ENCODE measurements at regions not wholly inside any gene's neighbourhood (a gene's known extent, or its start where the extent isn't known, plus 50 kb on each side); places are given as distances from the start of the nearest gene placed in this dataset.

DNA sequence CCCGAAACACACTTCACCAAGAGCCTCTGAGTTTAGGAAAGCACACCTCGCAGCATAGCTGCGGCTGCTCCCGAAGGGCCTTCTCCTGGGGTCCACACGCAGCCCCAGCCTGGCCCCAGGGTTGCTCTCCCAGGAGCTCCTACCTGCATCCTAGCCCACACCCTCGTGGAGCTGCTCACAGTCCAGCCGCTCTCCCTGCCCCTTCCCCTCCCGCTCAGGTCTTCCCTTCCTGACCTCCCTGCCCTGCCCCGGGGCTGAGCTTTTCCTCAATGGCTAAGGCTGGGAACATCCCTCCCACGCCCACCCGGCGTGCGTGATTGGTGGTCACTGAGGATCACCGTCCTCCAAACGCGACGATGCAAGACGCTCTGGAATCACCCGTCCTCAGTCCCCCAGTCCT is 205.8 kb downstream of the FNDC1 start:
- H3K4me3 ChIP-seq (replicated peaks; ENCODE audit: low read depth, low read length), result no peak overlapping the region
- H3K36me3 ChIP-seq (ENCODE audit: control insufficient read depth, insufficient read depth, low read length), result no peaks in the 10 kb centered on the region
- no peak for DNase-seq (ENCODE audit: extremely low read depth, insufficient read length)
- H3K27me3 ChIP-seq (replicated peaks; ENCODE audit: control insufficient read depth, insufficient read depth, low read length), result no peaks in the 10 kb centered on the region; the same call in 1 of the 2 replicates
- TF ChIP-seq, protein P1, sequence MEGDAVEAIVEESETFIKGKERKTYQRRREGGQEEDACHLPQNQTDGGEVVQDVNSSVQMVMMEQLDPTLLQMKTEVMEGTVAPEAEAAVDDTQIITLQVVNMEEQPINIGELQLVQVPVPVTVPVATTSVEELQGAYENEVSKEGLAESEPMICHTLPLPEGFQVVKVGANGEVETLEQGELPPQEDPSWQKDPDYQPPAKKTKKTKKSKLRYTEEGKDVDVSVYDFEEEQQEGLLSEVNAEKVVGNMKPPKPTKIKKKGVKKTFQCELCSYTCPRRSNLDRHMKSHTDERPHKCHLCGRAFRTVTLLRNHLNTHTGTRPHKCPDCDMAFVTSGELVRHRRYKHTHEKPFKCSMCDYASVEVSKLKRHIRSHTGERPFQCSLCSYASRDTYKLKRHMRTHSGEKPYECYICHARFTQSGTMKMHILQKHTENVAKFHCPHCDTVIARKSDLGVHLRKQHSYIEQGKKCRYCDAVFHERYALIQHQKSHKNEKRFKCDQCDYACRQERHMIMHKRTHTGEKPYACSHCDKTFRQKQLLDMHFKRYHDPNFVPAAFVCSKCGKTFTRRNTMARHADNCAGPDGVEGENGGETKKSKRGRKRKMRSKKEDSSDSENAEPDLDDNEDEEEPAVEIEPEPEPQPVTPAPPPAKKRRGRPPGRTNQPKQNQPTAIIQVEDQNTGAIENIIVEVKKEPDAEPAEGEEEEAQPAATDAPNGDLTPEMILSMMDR (IDR thresholded peaks at IDR 0.05; ENCODE audit: insufficient read depth, low read length, poor library complexity, severe bottlenecking), result no peak

DNA sequence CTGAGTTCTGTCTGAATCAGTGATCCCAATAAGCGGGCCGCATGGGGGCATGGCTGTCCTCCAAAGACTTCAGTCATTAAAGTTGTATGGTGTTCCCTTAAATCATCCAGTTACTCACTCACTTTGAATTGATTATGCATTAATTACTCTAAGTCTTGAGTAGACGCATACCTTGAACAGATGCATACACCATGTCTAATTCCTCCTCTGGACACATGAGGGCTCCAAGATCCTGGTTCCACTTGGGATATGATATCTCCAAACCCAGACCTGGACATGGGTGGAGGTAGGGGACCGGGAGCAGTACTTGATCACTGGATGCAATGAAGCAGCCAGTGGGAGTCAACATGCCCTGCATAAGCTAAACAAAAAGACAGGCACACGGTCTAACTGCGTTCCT is 204.5 kb downstream of the FNDC1 start:
- H3K4me3 ChIP-seq (replicated peaks; ENCODE audit: low read depth, low read length), result no peak overlapping the region
- no peak for DNase-seq (ENCODE audit: extremely low read depth, insufficient read length)
- TF ChIP-seq, protein P1 (IDR thresholded peaks at IDR 0.05; ENCODE audit: insufficient read depth, low read length, poor library complexity, severe bottlenecking), result no peak
- no peaks in the 10 kb centered on the region for H3K27me3 ChIP-seq (replicated peaks; ENCODE audit: control insufficient read depth, insufficient read depth, low read length)
- H3K36me3 ChIP-seq (ENCODE audit: control insufficient read depth, insufficient read depth, low read length), result no peaks in the 10 kb centered on the region

DNA sequence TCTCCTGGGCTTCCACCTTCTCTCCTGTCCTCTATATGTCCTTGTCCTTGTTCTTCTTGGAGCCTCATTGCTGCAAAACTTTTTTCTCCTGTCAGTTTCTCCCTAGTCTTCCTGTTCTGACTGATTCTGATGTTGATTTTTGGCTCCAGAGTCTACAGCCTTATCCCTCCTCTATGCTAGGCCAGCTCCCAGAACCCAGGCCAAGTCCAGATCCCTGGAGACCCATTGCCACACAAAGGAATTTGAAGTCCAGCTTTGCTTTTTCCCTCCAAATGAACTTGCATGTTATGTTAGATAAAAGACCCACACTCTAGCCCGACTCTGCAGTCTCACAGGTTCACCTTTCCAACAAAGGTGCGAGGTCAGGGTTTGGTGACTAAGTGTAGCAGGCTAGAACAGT is 203.1 kb downstream of the FNDC1 start:
- no peaks in the 10 kb centered on the region for H3K27me3 ChIP-seq (replicated peaks; ENCODE audit: control insufficient read depth, insufficient read depth, low read length)
- TF ChIP-seq, protein P1 (IDR thresholded peaks at IDR 0.05; ENCODE audit: insufficient read depth, low read length, poor library complexity, severe bottlenecking), result no peak
- no peak overlapping the region for H3K4me3 ChIP-seq (replicated peaks; ENCODE audit: low read depth, low read length)

DNA sequence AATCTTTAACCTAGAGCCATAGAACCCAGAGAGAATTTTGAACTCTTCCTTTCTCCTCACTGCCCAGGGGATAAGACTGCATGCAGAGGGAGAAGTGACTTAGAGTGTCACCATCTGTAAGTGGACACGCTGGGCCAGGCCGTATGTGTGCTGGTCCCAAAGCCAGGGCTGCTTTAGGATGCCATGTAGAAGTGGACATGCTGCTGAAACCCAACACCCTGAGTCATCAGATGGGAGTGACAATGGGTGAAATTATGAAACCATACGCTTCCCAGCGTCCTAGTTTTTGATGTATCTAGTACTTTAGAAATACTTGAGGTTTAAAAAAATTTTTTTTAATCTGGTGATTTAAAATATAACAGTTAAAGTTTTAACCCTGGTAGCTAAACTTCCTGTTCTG is 191.1 kb downstream of the FNDC1 start:
- TF ChIP-seq, protein P1 (IDR thresholded peaks at IDR 0.05; ENCODE audit: insufficient read depth, low read length, poor library complexity, severe bottlenecking), result no peak
- DNase-seq (ENCODE audit: extremely low read depth, insufficient read length), result no peak

More for the DNA sequence above, 203.1 kb downstream of the FNDC1 start:
- H3K36me3 ChIP-seq (ENCODE audit: control insufficient read depth, insufficient read depth, low read length), result no peaks in the 10 kb centered on the region
- DNase-seq (ENCODE audit: extremely low read depth, insufficient read length), result no peak

DNA sequence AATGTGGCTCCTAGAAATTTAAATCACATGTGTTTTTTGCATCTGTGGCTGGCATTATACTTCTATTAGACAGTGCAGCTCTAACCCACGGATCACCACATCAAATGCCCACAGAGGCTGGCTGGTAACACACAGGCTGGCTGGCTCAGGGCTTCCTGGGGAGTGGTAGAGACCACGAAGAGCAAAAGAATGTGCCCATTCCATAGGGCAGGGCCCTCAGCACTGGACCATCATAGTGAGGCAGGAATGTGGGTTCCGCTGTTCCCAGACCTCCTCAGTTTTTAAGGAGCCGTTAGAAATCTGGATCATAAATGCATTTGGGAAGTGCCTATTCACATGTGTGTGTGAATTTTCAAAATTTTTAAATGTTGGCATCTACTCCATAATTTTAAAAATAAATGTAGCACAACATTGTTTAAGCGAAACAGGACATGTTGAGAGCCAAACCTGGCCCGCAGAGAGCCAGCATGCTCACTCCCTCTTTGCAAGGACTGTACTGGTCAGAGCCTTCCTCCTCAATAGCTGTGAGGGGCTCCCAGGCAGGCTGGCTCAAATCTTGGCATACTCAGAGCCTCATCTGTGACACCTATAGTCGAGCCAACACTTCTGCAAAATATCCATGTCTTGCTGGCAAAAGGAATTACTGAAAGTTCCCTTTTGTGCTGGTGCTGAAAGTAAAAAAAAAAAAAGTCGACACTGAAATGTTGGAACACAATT is 190.5 kb downstream of the FNDC1 start:
- H3K36me3 ChIP-seq (ENCODE audit: control insufficient read depth, insufficient read depth, low read length), result no peaks in the 10 kb centered on the region
- DNase-seq (ENCODE audit: extremely low read depth, insufficient read length), result no peak
- TF ChIP-seq, protein P1 (IDR thresholded peaks at IDR 0.05; ENCODE audit: insufficient read depth, low read length, poor library complexity, severe bottlenecking), result no peak

More for the DNA sequence above, 191.1 kb downstream of the FNDC1 start:
- no peaks in the 10 kb centered on the region for H3K36me3 ChIP-seq (ENCODE audit: control insufficient read depth, insufficient read depth, low read length)
- H3K27me3 ChIP-seq (replicated peaks; ENCODE audit: control insufficient read depth, insufficient read depth, low read length), result no peaks in the 10 kb centered on the region
- no peak overlapping the region for H3K4me3 ChIP-seq (replicated peaks; ENCODE audit: low read depth, low read length)

More for the DNA sequence above, 190.5 kb downstream of the FNDC1 start:
- no peak overlapping the region for H3K4me3 ChIP-seq (replicated peaks; ENCODE audit: low read depth, low read length)
- no peaks in the 10 kb centered on the region for H3K27me3 ChIP-seq (replicated peaks; ENCODE audit: control insufficient read depth, insufficient read depth, low read length)
